HG03469 (cell line): ENCODE measurements at regions not wholly inside any gene's neighbourhood (a gene's known extent, or its start where the extent isn't known, plus 50 kb on each side); places are given as distances from the start of the nearest gene placed in this dataset.
"Not testable (repeated sequence)": the region's sequence is repeated elsewhere in the genome, so short reads cannot be mapped to it uniquely, and the experiment has no call there.

ENCODE experiments used
- ATAC-seq: cut with Tn5 transposase; IDR thresholded peaks from one replicate; pipeline ENCODE4 v1.9.1; 2021; ENCODE audit warnings: mild to moderate bottlenecking, moderate library complexity, moderate number of reproducible peaks; ENCODE audit not compliant: unreplicated experiment

GRCh38 chr9:88916894-88917293 lies 74.4 kb upstream of the S1PR3 start:
- ATAC-seq, result no peak

- ATAC-seq, result no peak
Measured at GRCh38 chr9:88917375-88917774, 73.9 kb upstream of the S1PR3 start.

DNA sequence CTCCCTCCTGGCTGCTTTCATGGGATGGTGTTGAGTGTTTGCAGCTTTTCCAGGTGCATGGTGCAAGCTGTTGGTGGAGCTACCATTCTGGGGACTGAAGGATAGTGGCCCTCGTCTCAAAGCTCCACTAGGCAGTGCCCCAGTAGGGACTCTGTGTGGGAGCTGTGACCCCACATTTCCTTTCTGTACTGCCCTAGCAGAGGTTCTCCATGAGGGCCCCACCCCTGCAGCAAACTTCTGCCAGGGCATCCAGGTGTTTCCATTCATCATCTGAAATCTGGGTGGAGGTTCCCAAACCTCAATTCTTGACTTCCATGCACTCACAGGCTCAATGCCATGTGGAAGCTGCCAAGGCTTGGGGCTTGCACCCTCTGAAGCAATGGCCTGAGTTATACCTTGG lies 72.7 kb upstream of the S1PR3 start:
- ATAC-seq, result not testable (repeated sequence)

GRCh38 chr9:88920645-88921044 lies 70.6 kb upstream of the S1PR3 start:
- no peak for ATAC-seq

DNA sequence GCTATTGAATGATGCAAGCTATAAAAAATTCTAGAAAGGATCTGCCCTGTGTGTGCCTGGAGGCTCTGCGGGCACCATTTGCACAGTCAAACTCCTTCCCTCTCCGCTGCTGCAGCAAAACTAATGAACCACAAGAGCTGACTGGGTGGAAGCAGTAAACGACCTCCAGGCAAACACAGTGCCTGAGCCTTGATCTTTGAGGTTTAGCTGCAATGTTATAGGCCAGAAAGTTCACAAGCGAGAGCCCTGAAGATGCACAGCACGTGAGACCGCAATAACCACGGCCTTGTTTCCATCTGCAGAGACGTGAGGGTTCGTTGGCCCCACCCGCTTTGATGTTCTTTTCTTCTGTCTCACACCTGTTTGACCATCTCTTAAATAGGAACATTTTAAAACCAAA lies 69.2 kb upstream of the S1PR3 start:
- peak; percentile 89 for ATAC-seq

GRCh38 chr9:88923092-88923491 lies 68.2 kb upstream of the S1PR3 start:
- no peak for ATAC-seq

DNA sequence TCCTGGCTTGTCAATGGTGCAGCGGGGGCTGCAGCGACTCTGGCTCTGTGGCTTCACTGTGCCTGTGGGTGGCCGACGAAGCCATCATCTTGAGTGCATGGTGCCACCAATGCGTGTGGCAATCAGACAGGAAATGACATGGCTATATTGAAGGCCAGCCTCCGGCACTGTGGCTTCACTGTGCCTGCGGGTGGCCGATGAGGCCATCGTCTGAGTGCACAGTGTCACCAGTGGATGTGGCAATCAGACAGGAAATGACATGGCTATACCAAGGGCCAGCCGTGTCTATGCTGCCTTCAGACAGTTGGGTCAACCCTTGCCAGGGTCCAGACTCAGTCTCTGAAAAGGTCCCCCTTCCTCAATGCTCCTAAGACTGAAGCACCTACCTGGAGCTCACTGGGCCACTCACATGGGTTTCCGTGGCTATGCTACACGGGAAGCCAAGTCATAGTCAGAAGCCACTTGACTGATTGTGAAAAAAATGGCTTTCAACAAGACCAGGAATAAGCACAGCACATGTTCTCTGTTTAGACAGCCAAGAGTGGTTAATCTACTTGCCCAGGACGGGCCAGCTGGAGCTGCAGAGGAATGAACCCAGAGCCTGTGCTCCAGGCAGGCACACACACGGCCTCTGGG lies 67.5 kb upstream of the S1PR3 start:
- no peak for ATAC-seq

GRCh38 chr9:88925481-88925880 lies 65.8 kb upstream of the S1PR3 start:
- no peak for ATAC-seq

DNA sequence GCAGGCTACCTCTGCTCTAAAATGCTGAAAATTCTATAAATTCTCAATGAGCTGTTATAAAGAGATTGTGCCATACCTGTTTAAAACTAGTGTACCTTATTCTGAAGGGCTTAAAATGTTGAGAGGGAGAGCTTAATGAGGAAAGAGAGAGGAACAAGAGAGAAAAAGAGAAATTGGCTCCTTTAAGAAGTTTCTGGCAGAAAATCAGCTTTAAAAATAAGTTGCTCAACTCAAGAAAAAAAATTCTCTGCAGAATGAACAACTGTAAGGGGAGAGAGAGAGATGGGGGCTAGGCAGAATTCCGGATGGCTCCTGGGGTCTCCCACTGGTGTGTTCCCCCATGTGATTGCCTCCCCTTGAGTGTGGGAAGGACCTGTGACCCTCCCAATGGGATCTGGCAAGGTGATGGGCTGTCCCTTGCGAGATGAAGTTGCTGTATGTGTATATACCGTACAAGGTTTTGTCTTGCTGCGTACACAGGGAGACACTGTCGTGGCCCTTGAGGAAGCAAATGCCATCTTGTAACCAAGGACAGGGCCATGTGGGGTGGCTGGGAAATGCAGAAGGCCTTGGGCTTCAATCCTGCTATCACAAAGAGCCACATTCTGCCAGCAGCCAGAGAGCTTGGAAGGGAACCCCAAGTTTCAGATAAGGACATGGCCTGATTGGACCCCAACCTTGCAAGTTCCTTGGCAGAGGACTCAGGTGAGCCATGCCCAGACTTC lies 64.3 kb upstream of the S1PR3 start:
- ATAC-seq, result no peak

DNA sequence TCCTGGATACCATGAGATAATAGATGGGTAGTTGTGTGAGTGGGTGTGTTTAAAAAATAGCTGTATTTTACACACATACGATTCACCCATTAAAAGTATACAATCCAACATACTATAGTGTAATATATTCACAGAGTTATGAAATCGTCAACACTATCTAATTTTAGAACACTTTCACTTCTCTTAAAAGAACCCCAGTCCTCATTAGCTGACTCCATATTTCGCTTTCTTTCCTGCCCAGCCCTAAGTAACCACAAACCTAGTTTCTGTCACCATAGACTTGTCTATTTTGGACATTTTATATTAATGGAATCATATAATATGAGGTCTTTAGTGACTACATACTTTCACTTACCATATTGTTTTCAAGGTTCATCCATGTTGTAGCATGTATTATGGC lies 63.8 kb upstream of the S1PR3 start:
- ATAC-seq, result peak; percentile 84

DNA sequence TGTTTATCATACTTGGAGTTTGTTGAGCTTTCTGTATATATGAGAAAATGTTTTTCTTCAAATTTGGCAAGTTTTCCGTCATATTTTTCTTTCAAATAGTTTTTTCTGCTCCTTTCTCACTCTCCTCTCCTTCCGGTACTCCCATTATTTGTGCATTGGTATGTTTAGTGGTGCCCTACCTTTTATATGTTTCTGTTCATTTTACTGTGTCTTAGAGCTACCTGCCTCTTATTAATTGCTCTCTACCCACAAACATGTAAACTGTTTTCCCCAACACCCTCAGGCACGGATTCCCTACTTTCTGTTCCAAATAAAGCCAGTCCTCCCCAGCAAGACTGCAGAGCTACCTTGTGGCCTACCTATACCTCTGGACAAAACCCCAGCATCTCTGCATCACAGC lies 60.6 kb upstream of the S1PR3 start:
- ATAC-seq, result no peak

- ATAC-seq, result no peak
Measured at GRCh38 chr9:88932766-88933165, 58.5 kb upstream of the S1PR3 start.

DNA sequence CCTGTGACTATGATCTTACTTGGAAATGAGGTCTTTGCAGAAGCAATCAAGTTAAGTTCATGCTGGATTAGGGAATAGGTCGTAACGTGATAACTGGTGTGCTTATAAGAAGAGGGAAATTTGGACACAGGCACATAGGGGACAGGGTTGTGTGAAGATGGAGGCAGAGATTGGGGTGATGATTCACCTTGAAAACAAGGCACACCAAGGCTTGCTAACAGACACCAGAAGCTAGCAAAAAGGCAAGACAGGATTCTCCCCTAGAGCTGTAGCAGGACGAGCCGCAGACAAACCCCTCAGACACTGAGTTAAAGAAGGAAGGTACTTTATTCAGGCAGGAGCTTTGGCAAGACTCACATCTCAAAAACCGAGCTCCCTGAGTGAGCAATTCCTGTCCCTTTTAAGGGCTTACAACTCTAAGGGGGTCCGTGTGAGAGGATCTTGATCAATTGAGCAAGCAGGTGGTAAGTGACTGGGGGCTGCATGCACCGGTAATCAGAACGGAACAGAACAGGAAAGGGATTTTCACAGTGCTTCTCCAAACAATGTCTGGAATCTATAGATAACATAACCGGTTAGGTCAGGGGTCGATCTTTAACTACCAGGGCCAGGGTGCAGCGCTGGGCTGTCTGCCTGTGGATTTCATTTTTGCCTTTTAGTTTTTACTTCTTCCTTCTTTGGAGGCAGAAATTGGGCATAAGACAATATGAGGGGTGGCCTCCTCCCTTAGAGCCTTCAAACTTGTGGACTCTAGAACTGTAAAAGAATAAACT lies 57.5 kb upstream of the S1PR3 start:
- no peak for ATAC-seq

GRCh38 chr9:88934876-88935535 lies 56.3 kb upstream of the S1PR3 start:
- no peak for ATAC-seq

DNA sequence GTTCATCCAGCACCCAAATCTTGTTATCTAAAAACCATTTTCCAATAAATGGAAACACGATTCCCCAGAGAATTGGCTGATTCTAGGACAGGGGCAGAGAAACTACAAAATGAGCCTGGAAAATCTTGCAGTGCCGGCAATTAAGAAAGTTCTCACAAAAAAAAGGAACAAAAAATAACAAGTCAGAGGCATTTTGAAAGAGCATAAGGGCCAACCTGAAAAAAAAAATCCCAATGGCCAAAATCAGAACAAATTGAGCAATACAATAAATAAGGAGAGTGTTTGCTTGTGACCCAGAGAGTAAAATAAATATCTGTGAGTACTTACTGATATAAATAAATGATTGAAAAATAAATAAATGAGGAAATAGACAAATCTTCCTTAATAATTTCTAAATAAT lies 55.1 kb upstream of the S1PR3 start:
- ATAC-seq, result no peak

DNA sequence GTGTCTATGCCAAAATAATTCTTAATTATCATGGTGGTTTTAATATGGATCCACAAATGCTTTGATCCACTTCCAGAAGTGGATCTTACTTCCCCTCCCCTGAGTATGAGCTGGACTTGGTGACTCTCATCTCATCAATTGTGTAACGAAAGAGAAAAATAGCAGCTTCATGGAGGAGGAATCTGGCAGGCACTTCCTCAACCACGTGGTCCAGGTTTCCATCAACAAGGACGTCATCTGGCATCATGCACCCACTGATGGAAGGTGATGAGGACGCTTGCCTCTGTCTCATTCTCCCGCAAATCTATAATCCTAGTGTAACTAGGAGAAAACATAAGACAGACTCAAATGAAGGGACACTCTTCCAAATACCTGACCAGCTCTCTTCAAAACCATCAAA lies 54.6 kb upstream of the S1PR3 start:
- no peak for ATAC-seq

- no peak for ATAC-seq
Measured at GRCh38 chr9:88937248-88937647, 54.0 kb upstream of the S1PR3 start.

DNA sequence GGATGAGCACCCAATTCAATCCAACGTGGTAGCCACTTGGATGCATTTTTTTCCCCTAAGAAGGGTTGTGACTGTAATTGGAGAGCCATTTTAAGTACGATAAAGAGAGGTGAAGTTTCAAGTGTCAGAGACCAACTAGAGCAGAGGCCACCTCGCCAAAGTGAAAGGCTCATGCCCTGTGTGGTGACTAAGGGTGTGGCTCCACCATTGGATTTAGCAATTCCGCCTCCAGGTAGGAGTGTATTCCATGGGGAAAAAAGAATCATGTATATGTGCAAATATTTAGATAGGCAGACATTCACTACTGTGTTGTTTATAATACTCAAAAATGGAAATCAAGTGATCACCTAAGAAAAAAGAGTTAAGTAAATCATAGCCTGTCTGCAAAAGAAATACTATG lies 53.1 kb upstream of the S1PR3 start:
- ATAC-seq, result no peak
